ENCODE measurements at regions not wholly inside any gene's neighbourhood (a gene's known extent, or its start where the extent isn't known, plus 50 kb on each side); places are given as distances from the start of the nearest gene placed in this dataset.

- TF ChIP-seq POLR2A (IDR thresholded peaks at IDR 0.05) (no peak), CTCF (IDR thresholded peaks at IDR 0.05) (no peak)
These were observed 117.2 kb downstream of the TMX1 start for GRCh38 chr14:51357250-51357649.

Data from adrenal gland (tissue), 5 donors.